ENCODE measurements at regions not wholly inside any gene's neighbourhood (a gene's known extent, or its start where the extent isn't known, plus 50 kb on each side); places are given as distances from the start of the nearest gene placed in this dataset.

GRCh38 chr6:109260701-109261100 lies 121.6 kb downstream of the CD164 start:
- TF ChIP-seq CTCF (IDR thresholded peaks at IDR 0.05) (no peak), POLR2A (IDR thresholded peaks at IDR 0.05) (no peak)

Data from heart left ventricle (tissue), 13 donors.